Uterus (tissue), 2 donors: ENCODE measurements at regions not wholly inside any gene's neighbourhood (a gene's known extent, or its start where the extent isn't known, plus 50 kb on each side); places are given as distances from the start of the nearest gene placed in this dataset.

Experiments
- POLR2A ChIP-seq, 2 donors: fragments of 450-650 bp; IDR thresholded peaks; one replicate each; pipeline ENCODE4 v1.6.1; 2016; ENCODE audit warnings: antibody characterized with exemption in 2 of 2, mild to moderate bottlenecking in 1 of 2, moderate library complexity in 1 of 2
- TF ChIP-seq, protein P1 (sequence below), 4 experiments: fragments of 200-600 bp in 2 of 4; fragments of 450-650 bp in 2 of 4; sonication (generic) in 2 of 4; IDR thresholded peaks; one replicate each; pipeline ENCODE4 v1.5.1; 2016 to 2019; ENCODE audit warnings: antibody characterized with exemption in 4 of 4, mild to moderate bottlenecking in 2 of 4, moderate library complexity in 1 of 4

GRCh38 chr2:81583311-81584108 lies 1279.0 kb upstream of the LRRTM1 start:
- TF ChIP-seq, protein P1, sequence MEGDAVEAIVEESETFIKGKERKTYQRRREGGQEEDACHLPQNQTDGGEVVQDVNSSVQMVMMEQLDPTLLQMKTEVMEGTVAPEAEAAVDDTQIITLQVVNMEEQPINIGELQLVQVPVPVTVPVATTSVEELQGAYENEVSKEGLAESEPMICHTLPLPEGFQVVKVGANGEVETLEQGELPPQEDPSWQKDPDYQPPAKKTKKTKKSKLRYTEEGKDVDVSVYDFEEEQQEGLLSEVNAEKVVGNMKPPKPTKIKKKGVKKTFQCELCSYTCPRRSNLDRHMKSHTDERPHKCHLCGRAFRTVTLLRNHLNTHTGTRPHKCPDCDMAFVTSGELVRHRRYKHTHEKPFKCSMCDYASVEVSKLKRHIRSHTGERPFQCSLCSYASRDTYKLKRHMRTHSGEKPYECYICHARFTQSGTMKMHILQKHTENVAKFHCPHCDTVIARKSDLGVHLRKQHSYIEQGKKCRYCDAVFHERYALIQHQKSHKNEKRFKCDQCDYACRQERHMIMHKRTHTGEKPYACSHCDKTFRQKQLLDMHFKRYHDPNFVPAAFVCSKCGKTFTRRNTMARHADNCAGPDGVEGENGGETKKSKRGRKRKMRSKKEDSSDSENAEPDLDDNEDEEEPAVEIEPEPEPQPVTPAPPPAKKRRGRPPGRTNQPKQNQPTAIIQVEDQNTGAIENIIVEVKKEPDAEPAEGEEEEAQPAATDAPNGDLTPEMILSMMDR (IDR thresholded peaks at IDR 0.05) = no peak
- no peak for TF ChIP-seq POLR2A (IDR thresholded peaks at IDR 0.05)
